ENCODE measurements at regions not wholly inside any gene's neighbourhood (a gene's known extent, or its start where the extent isn't known, plus 50 kb on each side); places are given as distances from the start of the nearest gene placed in this dataset.
"Not testable (repeated sequence)": the region's sequence is repeated elsewhere in the genome, so short reads cannot be mapped to it uniquely, and the experiment has no call there.

DNA sequence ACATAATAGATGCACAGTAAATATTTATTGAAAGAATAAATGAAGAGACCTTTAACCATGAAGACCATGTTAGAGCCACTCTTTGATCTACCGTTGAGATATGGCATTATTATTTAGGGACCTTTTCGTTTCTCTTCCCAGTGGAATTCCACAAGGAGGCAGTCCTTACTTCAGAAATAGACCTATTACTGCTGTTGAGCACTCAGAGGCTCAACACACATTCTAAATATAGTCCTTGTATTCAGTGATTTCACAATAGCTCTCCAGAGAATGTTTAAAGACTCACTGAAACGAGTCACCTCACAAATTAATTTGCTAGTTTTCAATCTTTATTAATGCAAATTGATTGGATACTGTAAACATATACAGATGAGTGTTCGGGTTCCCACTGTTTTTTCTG is 603.8 kb downstream of the CDH8 start:
- DNase-seq (ENCODE audit: low read depth) = no peak

- DNase-seq (ENCODE audit: low read depth) = no peak
Measured at GRCh38 chr16:61421111-61421510, 615.1 kb downstream of the CDH8 start.

DNA sequence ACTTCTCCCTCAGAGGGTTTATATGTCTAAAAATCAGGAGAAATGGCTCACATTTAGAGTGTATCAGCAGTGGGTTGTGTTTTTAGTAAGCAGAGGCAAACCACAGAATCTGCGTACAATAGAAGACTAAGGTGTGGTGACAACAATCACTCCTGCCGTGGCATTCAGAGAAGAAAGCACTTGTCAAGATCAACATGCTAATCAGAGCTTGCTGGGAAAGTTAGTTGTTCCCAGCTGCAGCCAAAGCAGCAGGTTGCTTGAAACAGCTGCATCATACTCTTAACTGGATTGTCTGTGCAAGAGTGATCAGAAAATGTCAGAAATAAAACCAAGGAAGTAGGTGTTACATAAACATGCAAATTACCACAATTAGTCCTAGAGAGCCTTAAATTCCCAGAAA is 616.4 kb downstream of the CDH8 start:
- DNase-seq (ENCODE audit: low read depth) = no peak

DNA sequence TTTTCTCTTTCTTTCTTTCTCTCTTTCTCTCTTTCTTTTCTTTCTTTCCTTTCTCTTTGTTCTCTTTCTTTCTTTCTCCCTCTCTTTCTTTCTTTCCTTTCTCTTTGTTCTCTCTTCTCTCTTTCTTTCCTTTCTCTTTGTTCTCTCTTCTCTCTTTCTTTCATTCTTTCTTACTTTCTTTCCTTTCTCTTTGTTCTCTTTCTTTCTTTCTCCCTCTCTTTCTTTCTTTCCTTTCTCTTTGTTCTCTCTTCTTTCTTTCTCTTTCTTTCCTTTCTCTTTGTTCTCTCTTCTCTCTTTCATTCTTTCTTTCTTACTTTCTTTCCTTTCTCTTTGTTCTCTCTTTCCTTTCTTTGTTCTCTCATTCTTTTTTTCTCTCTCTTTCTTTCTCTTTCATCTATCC is 617.4 kb downstream of the CDH8 start:
- not testable (repeated sequence) for DNase-seq (ENCODE audit: low read depth)

DNA sequence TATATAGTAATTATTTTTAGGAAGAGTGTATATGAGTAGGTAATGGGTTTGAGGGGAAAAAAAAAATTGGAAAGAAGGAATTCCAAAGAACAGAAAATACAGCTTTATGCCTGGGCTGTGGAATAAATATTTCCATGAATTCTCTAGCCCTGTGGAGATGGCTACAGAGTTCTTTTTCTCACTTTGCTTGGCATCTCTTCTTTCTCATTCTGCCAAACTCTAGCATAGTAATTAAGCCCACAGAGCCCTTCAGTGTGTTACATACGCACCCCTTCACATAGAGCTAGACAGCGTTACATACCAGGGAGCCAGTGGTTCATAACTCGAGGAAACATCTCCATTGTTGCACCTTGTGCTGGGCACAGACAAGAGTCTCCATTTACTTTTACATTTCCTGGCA is 621.1 kb downstream of the CDH8 start:
- no peak for DNase-seq (ENCODE audit: low read depth)

DNA sequence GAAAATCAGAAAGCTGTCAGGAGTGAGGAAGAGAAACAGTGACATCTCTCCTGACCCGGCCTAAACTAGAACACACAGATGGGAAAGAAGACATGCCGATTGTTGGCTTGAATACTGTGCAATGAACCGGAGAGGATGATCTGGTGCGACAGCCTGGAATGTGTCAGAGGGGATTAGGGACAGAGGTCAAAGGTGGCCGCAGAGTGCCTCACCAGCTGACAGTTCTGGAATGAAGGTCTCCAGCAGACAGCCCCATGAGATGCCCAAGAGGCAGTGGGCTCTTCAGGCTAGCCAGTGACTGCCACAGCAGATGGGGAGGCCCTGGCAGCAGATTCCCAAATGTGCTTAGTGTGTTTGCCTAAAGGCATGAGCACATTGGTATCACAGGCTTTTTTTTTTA is 623.2 kb downstream of the CDH8 start:
- no peak for DNase-seq (ENCODE audit: low read depth)

GRCh38 chr16:61412562-61412961 is 623.7 kb downstream of the CDH8 start:
- no peak for DNase-seq (ENCODE audit: low read depth)

DNA sequence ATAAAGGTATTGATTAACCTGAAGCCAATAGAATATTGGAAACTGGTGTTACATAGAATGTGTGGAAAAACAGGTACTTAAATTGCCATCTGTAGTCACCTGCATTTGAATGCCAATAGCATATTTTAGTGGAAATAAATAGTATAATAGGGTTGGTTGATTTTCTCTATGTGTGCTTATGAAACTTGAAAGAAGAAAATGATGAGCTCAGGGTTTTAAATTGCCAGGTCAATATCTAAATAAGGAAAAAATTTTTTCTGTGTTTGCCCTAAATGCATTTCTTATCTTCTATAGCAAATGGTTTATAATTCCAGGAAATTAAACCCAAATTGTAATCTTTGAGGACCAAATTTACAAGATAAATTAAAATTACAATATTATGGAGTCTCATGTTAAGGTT is 626.6 kb downstream of the CDH8 start:
- no peak for DNase-seq (ENCODE audit: low read depth)

DNA sequence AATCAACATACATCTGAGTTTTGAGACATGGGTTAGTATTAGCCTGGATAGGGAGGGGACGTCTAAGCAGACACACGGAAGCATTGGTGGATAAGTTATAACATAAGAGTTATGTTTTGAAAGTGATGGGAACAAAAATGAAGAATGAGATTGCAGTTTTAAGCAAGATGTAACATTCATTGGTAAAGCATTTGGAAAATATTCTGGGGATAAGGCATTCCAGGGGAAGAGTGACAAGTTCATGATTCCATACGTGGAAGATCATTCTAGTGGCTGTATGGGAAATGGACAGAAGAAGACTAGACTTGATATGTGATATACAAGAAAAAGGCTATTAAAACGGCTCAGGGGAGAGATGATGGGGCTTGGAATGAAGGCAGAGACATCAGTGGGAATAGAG is 632.9 kb downstream of the CDH8 start:
- no peak for DNase-seq (ENCODE audit: low read depth)

DNA sequence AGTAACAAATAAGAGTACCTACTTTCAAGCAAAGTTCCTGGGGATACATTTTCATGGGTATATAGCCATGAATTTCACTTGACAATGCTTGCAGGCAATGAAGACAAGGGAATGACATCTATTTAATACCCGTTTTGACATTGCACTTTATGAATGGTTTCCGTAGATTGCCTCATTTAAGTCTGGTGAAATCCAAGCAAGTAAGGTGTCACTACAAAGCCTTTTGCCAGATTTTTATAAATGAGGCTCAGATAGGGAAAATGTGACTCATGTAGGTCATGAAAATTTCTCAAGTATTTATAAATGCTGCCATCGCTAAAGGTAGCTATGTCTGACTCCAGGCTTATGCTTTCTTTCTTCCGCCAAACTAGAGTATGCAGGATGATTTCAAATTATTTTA is 644.3 kb downstream of the CDH8 start:
- no peak for DNase-seq (ENCODE audit: low read depth)

GRCh38 chr16:61390965-61391637 is 645.1 kb downstream of the CDH8 start:
- no peak for DNase-seq (ENCODE audit: low read depth)

DNA sequence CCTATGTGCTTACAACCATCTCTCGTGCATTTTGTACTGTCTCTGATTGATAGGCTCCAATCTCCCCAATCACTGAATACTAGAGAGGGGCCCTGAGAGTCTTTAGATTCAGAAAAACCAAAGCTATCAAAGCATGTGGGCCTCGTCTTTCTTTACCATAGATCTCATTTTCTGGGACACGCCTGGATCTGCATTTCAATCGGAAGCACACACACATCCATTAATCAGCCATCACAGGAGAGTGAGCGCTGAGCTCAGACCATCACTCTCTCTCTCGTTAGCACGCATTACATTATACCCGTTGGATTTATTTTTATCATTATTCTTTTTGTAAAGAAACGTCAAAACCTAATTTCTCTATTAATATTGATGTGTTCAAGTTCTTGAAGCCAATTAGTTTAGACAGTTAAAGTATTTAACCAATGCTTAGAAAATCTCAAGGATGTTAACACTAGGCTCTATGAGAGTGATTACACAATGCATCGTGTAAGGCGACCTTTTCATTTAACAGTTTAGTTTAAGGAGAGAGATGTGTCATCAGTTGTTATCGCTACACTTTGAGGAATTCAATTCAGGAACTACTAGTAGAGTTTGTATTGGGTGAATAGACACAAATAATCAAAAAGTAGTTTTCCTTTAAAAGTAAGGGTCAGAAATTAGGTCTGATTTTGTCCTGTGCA is 650.7 kb downstream of the CDH8 start:
- DNase-seq (ENCODE audit: low read depth) = no peak

DNA sequence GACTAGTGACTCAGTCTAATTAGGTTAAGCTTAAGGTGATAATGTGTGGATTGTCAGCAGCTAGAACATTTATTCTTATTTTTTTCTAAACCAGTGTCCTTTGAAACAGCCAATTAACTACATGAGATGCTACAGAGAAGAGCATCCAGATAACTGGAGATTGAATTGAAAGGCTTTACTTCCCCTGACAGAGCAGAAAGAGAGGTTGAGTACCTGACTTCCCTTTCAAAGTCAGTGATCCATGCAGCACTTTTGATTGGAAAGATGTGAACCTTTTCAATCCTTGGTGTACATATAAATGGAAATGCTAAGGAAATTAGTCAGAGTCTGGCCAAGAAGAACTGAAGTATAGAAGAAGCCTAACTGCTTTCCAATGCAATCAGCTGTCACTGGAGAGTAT is 653.8 kb downstream of the CDH8 start:
- DNase-seq (ENCODE audit: low read depth) = no peak

- no peak for DNase-seq (ENCODE audit: low read depth)
Measured at GRCh38 chr16:61379311-61379710, 656.9 kb downstream of the CDH8 start.

GRCh38 chr16:61374071-61374470 is 662.2 kb downstream of the CDH8 start:
- no peak for DNase-seq (ENCODE audit: low read depth)

DNA sequence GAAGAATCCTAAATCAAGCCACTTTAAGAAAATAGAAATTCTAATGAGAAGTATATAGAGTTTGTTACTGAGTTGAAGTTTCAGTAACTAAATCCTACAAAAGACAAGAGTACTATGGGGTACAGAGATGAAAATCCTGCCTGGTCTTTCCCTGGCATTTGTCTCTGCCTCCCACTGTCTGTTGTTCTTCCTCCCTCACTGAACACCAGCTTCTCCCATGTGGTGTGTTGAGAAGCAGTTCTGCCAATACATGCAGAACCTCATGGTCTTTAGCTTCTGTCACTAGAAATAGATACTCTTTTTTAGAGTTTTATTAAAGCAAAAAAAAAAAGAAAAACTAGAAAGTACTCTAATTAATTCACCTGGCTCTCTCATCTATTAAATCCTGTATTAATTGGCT is 664.4 kb downstream of the CDH8 start:
- DNase-seq (ENCODE audit: low read depth) = no peak

- DNase-seq (ENCODE audit: low read depth) = no peak
Measured at GRCh38 chr16:61371388-61371787, 664.9 kb downstream of the CDH8 start.

- DNase-seq (ENCODE audit: low read depth) = no peak
Measured at GRCh38 chr16:61370564-61370963, 665.7 kb downstream of the CDH8 start.

DNA sequence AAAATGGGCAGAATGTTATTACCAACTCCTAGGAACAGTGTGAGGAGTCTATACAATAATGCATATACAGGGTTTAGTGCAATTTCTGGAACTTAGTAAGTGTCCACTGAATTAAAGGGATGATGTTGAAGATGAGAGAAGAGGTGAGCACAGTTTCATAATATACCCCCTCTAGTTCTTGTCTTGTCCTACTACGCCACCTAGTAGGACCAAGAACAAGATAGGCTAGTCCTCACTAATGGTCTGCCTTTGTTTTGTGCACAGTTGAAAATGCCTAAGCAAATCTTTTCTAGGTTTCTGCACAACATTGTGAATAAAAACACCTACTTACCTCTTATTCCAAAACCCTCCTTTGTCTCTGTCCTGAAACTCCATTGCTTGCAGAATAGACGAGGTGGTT is 670.2 kb downstream of the CDH8 start:
- no peak for DNase-seq (ENCODE audit: low read depth)

- DNase-seq (ENCODE audit: low read depth) = no peak
Measured at GRCh38 chr16:61364990-61365389, 671.2 kb downstream of the CDH8 start.

DNA sequence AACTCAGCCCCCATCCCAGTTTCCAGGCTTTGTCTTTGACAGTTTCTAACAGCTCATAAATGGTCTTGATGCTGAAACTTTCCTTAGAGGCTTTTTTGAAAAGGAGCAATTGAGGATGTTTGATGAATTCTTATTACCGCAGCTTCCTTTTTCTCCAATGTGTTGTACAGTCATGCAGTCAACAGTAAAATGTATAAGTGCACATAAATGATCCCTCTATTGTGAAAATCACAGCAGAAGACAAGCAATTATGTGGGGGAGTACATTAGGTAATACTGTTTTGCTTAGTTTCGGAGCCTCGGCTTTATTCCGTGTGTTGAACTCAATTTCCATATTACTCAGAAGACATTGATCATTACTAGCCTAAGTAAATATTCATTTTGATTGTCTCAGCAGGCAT is 673.7 kb downstream of the CDH8 start:
- no peak for DNase-seq (ENCODE audit: low read depth)

GRCh38 chr16:61344791-61345190 is 691.4 kb downstream of the CDH8 start:
- DNase-seq (ENCODE audit: low read depth) = no peak

DNA sequence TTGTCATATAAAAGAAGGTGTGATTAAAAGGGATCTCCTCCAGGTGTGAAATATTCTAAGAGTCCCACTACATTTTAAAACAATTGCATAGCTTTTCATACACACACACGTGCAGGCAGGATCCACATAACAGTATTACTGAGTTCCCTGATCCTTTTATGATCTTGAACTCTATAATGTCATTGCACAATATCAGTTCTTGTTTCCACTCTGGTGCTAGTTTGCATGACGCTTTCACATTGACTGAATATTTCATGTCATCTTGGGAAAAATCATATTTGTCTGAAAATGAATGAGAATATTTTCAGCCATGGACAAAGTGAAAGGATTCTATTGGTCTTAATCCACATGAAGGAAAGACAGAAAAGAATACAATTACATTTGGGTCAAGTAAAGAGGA is 703.8 kb downstream of the CDH8 start:
- no peak for DNase-seq (ENCODE audit: low read depth)

GRCh38 chr16:61324044-61324443 is 712.2 kb downstream of the CDH8 start:
- no peak for DNase-seq (ENCODE audit: low read depth)
